HG02973 (cell line): ENCODE measurements at regions not wholly inside any gene's neighbourhood (a gene's known extent, or its start where the extent isn't known, plus 50 kb on each side); places are given as distances from the start of the nearest gene placed in this dataset.
"Not testable (repeated sequence)": the region's sequence is repeated elsewhere in the genome, so short reads cannot be mapped to it uniquely, and the experiment has no call there.

ENCODE experiments used
- ATAC-seq: cut with Tn5 transposase; IDR thresholded peaks from one replicate; pipeline ENCODE4 v1.9.1; 2021; ENCODE audit warnings: moderate library complexity; ENCODE audit not compliant: unreplicated experiment

DNA sequence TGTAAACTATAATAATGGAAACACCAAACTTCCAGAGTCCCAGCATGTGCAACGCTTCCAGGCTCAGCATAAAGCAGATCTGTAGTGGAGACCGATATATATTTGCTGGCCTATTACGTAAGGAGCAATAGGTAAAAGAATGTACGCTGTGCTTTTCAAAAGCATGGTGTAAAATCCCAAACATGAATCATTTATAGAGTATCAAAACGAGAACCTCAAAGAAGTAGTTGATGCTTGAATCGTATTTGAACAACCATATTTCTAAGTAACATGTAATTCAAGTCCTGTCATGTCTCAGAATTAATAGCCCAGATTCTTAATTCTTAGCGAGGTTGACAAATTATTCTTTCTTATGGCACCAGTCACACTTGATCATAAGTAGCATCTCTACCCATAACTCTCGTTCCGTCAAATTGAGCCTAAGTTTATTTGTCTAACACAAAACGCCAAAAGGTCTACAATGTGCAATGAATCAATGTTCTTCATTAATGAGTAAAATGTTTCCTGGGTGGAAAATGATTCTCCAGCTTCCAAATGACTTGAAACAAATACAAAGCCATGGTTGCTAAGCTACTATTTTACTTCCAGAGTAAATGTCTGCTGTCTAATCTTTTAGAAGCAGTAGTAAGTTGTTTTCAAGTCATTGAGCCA lies 811.5 kb upstream of the FRG1 start:
- no peak for ATAC-seq

DNA sequence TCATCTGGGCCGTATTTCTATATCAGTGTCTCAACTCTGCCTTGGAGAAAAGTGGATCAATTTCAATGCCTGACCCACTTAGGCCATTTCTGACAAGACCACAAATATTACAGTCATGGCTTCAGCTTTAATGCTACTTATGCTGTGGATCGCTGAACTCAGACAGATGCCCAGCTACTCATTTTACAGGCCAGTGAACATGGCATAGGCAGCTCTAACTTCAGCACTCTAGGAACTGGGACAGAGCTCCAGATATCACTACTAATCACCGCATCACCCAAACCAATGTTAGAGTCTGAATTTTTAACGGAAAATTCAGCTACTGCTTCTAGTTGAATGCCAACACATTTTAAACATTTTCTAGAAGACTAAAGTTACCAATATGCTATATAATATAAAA lies 809.6 kb upstream of the FRG1 start:
- no peak for ATAC-seq

DNA sequence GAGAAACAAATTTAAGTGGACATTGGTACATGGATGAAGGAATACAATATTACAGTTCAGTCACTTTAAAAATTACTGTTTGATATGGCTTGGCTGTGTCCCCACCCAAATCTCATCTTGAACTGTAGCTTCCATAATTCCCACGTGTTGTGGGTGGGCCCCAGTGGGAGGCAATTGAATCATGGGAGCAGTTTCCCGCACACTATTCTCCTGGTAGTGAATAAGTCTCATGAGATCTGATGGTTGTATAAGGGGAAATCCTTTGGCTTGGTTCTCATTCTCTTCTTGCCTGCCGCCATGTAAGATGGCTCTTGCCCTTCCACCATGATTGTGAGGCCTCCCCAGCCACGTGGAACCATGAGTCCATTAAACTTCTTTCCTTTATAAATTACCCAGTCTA lies 804.2 kb upstream of the FRG1 start:
- ATAC-seq = no peak

DNA sequence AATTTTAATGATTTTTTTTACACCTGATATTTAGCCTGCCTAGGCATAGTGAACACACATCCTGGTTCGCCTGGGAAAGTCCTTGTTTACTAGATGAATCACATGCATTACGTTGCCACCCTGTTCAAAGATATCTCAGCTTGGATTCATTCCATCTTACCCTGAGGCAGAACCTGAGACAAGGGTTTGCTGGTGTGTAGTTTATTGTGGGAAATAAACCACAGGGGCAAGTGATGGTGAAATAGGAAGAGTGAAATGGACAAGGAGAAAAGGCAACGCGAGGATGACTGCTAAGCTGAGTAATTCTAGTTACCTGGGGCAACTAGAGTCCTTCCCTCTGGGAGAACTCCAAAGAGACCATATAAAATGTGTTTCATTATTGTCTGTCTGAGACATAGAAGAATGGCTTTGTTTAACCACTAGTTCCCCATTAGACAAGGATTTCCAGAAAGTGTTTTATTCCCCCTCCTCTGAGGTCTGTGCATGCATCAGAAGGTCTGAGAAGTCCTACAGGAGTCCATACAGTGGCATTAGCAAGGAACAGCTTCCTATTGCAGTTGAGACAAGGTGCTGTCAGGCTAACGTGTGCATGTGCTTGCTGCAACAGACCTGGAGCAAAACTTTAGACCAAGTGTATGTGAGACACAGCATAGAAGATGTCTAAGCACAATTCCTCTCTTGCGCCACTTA lies 797.3 kb upstream of the FRG1 start:
- ATAC-seq = no peak

DNA sequence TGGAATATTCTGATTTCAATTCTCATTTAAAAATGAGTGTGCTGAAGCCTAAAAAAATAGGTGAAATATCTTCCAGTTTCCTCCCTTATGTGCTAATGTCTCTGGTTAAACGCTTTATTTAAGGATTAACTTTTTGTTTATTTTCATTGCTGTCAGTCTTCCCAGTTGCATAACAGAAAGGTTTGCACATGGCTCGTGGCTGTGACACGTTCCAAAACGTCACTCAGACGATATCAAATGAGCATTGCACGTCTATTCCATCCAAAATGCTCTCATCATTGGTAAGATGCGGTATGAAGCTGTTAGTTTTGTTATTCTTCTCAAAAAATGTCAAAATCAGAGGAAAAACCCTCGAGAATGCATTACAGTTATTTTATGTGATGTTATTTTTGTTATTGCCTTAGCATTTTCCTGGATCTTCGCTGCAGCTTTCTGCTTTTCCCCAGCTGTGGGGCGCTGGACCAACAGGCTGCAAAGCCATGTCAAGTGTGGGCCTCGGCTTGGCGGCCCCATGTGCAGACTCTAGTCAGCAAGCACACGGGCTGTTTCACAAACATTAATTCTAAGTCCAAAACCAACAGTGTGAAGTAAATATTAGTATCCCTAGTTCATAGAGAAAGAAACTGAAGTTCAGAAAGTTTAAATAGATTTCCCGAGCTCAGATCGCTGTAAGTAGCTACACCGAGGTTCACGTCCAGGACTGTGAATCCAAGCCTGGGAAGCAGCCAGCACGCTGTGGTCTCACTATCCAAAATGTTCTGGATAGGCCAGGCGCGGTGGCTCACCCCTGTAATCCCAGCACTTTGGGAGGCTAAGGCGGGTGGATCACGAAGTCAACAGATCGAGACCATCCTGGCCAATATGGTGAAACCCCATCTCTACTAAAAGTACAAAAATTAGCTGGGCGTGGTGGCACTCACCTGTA lies 793.4 kb upstream of the FRG1 start:
- ATAC-seq = no peak

DNA sequence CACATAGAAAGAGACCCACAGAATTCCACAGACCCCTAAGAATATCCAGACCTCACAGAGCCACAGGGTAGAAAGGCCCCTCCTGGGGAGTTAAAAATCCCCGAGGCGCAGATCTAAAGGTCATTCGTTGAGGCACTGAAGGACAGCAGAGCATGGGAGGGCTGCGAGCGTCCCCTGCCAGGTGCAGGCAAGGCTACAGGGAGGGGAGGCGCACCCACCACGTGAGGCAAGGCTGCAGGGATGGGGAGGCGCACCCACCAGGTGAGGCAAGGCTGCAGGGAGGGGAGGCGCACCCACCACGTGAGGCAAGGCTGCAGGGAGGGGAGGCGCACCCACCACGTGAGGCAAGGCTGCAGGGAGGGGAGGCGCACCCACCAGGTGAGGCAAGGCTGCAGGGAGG lies 785.6 kb upstream of the FRG1 start:
- ATAC-seq = not testable (repeated sequence)

DNA sequence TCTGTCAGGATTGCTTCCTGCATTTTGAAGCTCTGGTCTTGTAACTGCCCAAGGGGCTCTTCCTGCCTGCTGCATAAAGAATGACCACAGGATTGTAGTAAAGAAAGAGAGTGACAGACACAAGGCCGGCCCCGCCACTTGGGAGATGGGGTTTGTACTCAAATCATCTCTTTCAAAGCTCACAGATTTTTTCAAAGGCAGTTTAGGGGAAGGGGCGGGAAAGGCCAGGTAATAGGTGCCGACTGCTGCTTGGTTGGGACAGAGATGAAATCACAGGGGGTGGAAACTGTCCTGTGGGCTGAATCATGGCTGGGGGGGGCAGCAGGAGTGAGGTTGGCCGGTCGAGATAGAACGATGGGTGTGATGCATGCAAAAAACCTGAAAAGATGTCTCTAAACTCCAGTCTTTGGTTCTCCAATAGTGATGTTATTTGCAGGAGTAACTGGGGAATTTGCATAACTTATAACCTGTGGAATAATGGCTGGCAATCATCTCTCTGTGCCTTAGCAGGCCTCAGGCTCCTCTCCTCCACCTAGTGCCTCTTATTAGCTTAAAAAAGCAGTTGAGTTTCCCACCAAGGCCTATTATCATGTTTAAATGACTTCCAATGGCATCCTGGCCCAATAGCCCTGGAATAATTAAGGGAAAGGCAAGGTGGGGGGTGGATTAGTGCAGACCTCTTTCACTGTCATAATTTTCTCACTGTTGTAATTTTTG lies 778.4 kb upstream of the FRG1 start:
- no peak for ATAC-seq

DNA sequence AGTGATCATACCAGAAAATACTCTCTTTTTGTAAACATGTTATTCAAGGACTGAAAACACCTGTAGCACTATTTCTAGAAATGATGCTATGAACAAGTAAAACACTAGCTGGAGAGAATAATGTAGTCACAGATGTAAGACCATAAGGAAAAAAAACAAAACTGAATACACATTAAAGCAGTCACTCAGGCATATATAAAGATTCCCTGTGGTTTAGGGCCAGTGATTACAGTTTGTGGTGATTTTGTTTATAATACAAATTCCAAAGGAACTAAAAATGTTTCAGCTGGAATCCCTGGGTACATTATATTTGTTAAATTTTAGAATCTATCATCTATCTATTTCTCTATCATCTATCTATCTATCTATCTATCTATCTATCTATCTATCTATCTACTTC lies 777.8 kb upstream of the FRG1 start:
- no peak for ATAC-seq

DNA sequence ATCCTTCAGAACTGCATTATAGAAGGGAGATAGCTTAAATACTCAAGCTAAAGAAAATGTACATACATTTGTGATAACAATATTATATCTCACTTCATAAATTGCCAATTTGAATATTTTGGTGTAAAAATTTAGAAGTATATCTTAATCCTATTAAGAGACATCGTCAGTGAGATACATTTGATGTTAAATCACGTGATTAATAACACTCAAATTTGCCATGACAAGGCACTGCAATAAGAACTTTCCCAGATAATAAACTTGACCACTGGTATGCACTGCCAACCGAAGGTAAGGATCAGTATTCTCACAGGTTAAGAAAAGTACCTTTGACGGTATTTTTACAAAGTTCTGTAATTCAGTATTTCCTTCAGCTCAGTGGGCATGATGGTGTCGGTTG lies 764.7 kb upstream of the FRG1 start:
- no peak for ATAC-seq

DNA sequence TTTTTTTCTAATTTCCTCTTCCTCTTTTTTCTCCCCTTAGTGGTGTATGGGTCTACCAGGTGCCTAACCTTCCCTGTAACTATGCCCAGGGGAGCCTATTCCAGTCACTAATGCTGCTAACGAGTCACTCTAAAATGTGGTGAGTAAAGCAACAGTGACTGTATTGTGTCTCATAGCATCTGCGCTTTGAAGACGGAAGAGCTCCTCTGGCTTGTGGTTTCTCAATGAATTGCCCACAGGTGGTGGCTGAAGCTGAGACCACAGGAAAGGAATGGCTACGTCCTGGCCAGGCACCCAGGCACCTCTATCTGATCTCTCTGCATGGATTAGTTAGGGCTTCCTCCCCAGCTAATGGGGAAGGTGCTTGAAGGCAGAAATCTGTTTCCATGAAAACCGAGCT lies 763.5 kb upstream of the FRG1 start:
- no peak for ATAC-seq

DNA sequence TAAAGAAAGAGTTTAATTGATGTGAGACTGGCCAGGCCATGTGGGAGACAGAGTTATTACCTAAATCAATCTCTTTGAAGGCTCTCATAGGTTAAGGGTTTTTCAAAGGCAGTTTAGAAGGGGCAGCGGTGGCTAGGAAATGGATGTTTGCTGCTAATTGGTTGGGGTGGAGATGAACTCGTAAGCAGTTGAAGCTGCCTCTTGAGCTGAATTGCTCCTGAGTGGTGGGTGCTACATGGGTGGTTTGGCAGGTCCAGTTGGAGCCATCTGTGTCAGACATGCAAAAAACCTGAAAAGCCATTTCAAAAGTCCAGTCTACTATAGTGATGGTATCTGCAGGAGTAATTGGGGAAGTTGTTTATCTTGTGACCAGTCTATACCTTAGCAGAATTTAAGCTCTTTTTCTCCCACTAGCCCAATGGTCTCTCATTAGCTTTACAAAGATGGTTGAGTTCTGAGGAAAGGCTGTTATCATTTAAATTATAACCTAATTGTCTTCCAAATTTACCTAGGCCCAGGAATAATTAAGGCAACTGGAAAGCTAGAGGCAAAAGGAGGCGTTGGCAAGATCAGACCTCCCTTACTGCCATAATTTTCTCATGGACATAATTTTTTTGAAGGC lies 762.4 kb upstream of the FRG1 start:
- ATAC-seq = no peak

DNA sequence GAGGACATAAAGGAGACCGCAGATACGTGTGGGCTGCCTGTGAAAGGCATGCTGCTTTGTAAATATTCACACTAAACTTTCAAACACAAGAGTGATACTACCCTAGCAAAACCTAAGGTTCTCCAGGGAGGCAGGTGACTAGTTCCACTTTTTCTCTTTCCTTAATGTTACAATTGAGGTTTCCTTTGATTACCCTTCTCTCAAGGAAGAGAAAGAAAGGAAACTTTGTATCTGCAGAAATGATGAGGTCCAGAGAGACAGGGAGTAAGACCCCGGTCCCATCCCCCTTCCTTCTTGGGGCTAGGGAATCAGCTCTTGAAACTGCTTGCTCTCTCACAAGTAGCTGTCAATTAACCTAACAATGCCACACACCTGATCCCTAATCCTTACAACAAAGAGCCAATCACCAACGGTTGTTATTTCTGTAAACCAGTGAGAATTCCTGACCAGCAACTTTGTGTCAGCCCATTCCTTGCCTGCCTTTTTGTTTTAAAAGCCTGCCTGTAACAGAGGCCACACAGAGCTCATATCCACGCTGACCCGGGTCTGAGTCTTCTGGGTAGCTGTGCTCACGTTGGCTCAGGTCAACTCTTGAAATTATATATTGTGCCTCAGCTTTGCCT lies 754.8 kb upstream of the FRG1 start:
- ATAC-seq = no peak

DNA sequence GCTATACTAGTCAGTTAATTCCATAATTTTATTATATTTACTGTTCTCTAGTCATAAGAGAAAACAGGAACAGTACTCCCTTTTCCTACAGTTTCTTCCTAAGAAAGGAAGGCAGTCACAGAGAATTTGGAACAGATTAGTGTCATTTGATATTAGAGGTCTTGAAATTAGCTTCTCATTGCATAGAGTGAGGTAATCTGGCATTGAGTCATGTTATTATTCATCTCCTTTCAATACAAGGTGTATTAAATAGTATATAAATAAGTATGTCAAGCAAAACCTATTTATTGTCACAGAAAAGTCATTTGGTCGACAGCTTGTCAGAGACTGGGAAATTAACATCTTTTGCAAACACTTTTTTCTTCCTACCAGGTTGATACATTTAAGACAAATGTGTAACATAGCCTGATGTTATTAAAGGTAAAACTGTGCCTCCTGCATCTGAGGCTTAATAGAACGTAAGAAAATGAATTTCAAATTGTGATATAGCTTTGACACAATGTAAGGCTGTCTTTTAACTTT lies 753.1 kb upstream of the FRG1 start:
- no peak for ATAC-seq

DNA sequence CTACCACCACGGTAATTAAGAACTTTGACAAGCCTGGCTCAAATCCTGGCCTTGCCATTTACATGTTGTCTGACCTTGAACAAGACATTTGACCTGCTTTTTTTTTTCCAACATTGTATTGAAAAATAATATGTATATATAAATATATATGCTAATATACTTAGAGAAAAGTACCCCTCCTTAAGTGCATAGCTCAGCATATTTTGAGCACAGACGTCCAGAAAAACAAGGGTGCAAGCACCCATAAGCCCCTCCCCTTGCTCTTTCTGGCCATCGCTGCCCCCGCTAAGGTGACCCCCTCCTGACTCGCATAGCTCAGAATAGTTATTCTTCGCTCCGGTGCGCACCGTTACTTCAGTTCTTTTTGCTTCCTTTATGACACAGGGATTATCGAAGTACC lies 742.0 kb upstream of the FRG1 start:
- ATAC-seq = no peak

DNA sequence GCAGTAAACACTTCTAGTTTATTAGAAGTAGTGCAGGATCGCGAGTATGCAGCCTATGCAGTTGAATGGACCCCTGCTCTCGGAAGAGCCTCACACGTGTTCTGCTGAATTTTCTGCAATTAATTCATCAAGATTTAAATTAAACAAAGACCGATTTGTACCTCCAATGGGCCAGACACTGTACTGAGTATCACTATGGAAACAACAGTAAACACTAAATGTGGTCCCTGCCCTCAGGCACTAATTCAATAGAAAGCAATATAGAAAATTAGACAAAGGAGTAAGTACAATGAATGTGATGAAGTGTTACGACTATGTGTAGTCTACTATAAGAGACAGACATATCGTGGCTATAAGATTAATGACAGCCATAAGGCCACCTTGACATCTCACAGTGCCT lies 740.3 kb upstream of the FRG1 start:
- ATAC-seq = no peak

DNA sequence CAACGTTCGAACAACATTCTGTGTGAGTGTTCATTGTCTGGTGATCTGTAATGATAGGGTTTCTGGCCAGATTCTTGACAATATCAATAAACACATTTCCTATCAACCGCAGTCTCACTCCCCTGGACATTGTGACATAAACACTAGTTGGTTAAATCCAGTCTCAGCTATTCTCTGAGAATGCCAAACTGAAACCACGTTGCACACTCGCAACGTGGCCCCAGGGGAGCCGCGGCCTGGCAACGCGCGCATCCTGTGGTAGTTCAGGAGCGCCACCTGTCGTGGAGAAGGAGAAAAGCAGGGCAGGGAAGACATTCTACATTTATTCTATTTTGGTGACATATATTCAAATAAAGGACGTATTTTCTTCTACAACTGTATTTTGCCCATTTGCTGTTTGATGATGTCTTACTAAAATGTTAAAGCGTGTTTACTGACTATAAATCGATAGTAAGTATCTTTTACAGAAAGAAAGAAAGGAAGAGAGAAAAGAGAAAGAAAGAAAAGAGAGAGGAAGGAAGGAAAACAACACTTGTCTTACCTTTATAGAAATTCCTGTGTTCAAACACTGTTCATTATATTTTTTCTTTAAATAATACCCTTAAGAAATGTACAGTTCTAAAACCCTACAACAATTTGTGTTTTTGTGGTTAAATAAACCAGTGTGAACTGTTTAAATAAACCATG lies 738.3 kb upstream of the FRG1 start:
- ATAC-seq = no peak

DNA sequence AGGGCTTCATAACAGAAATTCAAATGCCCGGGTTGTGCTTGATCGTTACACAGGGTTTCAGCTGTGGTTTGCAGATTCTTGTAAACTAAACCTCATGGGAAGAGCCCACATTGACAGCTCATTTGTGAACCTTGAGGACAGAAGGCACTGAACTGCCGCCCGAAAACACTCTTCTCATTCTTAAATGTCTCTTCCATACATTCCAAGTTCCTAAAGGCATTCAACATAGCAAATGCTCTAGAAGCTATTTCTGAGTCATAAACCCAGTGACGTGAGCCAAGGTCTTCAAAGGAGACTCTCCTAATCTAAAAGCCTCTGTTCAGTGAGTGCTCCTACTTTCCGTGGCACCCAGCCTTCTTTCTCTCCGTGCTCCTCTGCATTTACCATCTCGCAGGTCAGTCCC lies 737.8 kb upstream of the FRG1 start:
- no peak for ATAC-seq

DNA sequence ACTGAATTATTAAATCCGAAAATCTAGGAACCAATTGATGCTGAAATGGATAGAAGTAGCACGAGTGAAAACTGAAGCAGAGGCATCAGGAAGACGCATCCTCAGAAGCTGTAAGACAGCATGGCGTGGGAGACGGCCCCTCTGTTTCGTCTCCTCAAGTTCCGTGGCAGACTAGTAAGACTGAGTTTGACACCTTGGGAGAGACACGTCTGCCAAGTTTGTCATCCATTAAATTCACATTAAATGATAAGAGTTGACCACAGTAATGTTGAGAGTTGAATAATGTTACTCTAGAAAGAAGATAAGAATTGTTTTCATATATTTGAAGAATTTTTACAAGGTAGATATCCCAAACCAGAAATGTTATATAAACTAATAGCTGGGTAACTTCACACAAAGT lies 736.1 kb upstream of the FRG1 start:
- no peak for ATAC-seq

DNA sequence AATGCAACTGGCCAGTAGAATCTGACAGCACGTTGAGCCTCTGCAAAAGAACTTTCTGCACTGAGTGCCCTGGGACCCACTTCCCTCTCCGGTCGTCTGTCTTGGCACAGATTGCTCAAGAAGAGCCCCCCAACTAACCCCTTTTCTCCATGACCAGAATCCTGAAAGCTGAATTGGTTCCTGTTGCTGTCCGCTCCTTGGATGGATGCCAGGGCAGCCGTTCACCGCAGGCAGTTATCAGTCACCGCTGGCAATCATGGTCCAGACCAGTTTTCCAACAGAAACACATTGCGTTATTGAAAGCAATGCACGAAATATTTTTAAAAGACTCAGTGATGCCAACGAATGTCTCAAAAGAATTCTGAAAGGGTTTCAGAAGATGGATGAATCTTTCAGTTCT lies 733.7 kb upstream of the FRG1 start:
- no peak for ATAC-seq

DNA sequence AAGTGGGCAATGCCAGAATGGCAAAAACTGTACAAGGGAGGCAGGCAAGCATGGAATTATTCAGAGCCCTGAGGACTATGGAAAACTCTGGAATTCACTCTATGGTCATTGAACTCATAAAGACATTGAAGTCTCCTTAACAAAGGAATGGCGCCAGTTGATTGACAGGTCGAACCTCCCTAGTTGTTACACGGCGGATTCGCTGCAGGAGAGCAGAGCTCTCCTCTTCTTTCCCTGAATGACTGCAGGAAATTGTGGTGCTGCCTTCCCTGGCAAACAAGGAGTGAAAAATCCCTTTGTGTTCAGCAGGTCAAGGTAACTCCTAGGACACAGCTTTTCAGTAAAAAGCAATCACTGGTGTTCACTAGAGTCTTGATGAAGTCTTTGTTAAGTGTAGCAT lies 732.8 kb upstream of the FRG1 start:
- ATAC-seq = no peak
